ENCODE measurements at regions not wholly inside any gene's neighbourhood (a gene's known extent, or its start where the extent isn't known, plus 50 kb on each side); places are given as distances from the start of the nearest gene placed in this dataset.

DNA sequence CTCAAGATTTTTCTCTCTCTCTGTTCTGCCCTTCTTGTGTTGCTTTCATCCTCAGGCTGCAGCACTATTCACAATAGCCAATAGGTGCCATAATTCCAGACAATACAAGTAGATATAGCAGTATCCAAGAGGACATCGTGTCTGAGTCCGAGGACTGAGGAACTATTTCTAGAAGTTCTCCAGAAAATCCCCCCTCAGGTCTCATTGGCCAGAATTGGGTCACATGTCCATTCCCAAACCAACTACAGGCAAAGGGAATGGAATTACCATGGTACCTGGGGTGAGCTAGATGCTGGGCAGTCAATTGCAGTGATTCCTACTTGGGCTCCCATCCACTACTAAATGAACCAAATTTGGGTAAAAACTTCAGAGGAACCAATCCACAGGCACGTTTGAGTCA, 301.9 kb upstream of the RASGEF1B start:
- TF ChIP-seq CTCF (IDR thresholded peaks at IDR 0.05; ENCODE audit: poor library complexity, severe bottlenecking) (no peak), REST (IDR thresholded peaks at IDR 0.05; ENCODE audit: borderline replicate concordance) (no peak), TAF1 (IDR thresholded peaks at IDR 0.05; ENCODE audit: low read depth) (no peak)
